Ecto neural progenitor cell (in vitro differentiated cells): ENCODE measurements at regions not wholly inside any gene's neighbourhood (a gene's known extent, or its start where the extent isn't known, plus 50 kb on each side); places are given as distances from the start of the nearest gene placed in this dataset.
"Not testable (repeated sequence)": the region's sequence is repeated elsewhere in the genome, so short reads cannot be mapped to it uniquely, and the experiment has no call there.

Experiments used
- DNase-seq: peaks from one replicate; pipeline ENCODE4 v3.0.0-alpha.2; 2018; ENCODE audit warnings: low spot score

DNA sequence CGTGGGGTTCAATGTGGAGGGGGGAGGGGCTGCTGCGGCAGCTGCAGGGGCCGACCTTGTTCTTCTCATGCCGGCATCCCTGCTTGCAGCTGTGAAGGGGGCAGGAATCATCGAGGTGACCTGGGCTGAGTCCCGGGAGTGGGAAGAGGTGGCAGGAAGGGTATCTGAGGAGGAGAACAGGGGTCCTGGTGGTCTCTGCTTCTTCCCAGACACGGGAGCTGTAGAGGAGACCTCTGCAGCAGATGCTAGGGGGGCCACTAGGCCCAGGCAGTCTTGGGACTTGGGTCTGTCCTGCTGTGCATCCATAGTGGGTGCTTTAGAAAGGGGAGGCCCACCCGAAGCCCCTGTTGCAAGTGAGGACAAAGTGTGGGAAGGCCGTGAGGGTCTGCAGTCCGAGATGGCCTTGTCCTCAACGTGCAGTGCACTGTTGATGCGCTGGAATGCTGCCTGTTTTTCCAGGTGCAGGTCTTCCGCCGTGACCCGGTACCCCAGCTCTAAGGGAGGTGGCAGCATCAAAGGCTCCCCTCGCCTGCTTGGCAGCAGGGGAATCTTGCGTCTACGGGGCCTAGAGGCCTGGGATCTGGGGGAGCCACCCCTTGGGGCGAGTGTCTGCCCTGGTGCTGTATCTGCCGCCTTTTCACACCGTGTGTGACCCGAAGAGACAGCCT is 1370.0 kb downstream of the CDH12 start:
- DNase-seq: not testable (repeated sequence)

DNA sequence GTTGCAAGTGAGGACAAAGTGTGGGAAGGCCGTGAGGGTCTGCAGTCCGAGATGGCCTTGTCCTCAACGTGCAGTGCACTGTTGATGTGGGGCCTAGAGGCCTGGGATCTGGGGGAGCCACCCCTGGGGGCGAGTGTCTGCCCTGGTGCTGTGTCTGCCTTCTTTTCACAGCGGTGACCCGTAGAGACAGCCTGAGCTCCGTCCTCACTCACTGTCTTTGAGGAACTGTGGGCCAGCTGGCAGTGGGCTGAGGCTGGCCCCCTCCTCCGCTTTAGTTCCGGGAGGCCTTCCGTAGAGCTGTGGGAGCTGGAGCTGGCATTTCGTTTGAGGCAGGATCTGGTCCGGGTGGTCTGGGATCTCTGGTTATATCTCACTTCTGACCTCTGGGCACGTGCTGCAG is 1370.6 kb downstream of the CDH12 start:
- DNase-seq: not testable (repeated sequence)

GRCh38 chr5:21481320-21482270 is 1371.5 kb downstream of the CDH12 start:
- DNase-seq: not testable (repeated sequence)

DNA sequence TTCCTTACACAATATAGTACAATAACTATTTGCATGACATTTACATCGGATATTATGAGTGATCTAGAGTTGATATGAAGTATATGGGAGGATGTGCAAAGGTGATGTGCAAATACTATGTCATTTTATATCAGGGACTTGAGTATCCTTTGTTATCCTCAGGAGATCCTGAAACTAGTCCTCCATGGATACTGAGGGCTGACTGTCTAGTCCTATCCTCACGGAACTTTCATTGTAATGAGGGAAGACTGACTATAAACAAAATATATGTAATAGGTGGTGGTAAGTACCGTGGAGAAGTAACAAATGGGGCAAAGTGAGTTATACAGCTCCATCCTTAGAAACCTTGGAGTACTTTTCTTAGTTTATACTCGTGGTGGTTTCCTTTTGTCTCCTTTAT is 1373.1 kb downstream of the CDH12 start:
- not testable (repeated sequence) for DNase-seq

GRCh38 chr5:21473981-21474380 is 1379.2 kb downstream of the CDH12 start:
- not testable (repeated sequence) for DNase-seq

GRCh38 chr5:21473436-21473835 is 1379.7 kb downstream of the CDH12 start:
- DNase-seq: not testable (repeated sequence)

- not testable (repeated sequence) for DNase-seq
Measured at GRCh38 chr5:21471691-21472090, 1381.5 kb downstream of the CDH12 start.

DNA sequence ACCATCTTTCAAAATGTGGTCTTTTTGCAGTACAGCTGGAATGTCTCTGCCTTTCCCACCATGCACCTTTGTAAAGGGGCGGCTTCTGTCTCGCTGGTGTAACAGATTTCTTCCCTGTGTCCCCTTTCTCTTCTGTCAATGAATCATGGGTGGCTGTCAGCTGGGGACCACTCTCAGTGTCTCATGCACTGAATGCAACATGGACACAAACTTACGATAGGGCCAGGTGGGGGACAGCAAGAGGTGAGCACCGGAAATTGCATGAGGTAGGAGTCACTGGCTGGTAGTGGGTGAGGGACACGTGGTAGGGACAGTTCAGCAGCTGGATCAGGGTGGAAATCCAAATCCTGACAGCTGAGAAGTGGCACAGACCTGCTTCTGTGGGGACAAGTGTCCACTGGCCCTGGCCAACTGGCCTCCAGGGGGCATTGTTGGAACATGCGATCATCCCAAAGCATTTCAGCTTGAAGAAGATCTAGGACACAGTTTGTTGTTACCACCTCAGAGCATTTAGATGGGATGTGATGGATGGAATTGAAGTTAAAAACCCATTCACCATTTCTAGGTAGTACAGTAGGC is 1383.5 kb downstream of the CDH12 start:
- DNase-seq: peak; percentile 67

DNA sequence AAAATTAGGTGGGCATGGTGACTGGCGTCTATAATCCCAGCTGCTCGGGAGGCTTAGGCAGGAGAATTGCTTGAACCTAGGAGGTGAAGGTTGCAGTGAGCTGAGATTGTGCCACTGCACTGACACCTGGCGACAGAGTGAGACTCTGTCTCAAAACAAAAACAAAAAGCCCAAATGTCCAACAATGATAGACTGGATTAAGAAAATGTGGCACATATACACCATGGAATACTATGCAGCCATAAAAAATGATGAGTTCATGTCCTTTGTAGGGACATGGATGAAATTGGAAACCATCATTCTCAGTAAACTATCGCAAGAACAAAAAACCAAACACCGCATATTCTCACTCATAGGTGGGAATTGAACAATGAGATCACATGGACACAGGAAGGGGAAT is 1385.6 kb downstream of the CDH12 start:
- not testable (repeated sequence) for DNase-seq

DNA sequence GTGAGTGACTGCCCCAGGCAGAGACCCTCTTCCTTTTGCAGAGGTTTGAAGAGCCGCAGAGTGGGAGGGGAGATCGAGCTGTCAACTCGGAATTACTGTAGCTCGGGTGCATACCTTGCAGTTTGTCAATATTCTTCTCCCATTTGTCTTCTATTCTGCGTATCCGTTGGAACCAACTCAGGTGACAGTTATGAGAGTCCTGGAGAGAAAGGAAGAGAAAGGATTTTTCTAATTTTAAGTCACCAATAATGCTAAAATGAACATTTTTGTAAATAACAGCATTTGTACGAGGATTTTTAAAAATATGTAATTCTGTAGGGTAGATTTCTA is 1393.4 kb downstream of the CDH12 start:
- DNase-seq: not testable (repeated sequence)

DNA sequence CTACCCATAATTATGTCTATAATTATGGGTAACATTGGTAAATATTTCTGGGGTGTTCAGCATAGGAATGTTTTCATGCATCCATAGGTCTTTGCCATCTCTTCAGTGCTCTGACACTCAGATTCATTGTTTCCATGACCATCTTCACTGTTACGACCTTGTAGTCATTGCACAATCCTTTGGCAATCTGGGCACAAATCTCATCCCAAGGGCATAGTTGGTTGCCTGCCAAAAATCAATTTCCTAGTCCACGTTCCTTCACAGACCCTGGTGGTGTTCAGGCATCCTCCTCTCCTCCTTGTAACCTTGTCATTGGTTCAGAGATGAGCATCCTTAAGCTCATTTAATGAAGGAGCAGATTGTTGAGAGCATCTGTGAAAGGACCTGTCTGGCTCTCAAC is 1400.7 kb downstream of the CDH12 start:
- DNase-seq: no peak

- no peak for DNase-seq
Measured at GRCh38 chr5:21432646-21433045, 1420.5 kb downstream of the CDH12 start.

- DNase-seq: no peak
Measured at GRCh38 chr5:21424907-21425306, 1428.2 kb downstream of the CDH12 start.

DNA sequence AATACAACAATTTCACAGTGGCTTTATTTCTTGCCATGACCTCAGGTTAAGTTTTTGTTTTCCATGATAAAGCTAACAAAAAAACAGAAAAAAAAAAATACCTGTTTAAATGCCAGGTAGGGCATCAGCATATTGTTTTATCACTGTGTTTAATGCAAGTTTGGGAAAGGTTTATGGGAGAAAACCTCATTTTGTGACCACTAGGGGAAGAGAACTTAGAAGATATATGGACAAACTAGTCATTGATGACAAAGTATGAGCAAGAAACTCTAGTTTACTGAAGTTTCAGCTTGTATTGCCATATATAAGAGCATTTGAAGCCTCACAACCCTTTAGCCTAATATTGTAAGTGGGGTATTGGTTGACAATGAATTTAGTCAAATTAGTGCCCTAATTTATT is 1431.4 kb upstream of the CDH18 start:
- no peak for DNase-seq

GRCh38 chr5:21402089-21402488 is 1414.1 kb upstream of the CDH18 start:
- not testable (repeated sequence) for DNase-seq

DNA sequence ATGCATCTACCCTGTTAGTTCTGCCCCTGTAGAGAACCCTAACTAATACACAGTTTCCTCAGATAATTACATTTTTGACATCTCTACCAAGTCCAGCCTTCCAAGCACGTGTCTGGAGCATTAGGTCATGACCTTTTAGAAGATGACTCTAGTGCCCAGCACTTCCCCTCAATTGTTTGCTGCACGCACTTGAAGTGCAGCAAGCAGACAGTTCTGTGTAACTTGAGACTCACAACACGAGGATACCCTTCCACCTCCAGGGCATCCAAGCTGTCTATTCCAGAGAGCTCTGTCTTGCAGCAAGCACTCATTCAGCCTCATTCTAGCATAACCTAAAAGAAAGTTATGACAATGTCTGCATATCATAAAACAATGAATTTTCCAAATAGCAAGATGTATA is 1410.5 kb upstream of the CDH18 start:
- DNase-seq: no peak

GRCh38 chr5:21397693-21398092 is 1409.7 kb upstream of the CDH18 start:
- no peak for DNase-seq

GRCh38 chr5:21391506-21391905 is 1403.5 kb upstream of the CDH18 start:
- no peak for DNase-seq

DNA sequence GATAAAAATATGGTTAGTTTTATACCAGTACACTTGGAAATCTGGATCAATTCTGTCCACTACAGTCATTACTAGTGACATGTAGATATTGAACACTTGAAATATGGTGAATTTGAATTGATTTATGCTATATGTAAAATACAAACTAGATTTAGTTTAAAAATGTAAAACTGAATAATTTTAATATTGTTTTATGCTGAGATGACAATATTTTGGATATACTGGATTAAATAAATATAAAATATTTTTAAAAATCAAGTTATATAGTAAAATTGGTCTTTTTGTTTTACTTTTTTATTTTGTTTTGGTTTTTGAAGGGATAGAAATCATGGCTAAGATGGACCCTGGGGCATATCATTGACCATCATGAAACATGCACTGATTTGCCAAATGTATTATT is 1372.8 kb upstream of the CDH18 start:
- not testable (repeated sequence) for DNase-seq

DNA sequence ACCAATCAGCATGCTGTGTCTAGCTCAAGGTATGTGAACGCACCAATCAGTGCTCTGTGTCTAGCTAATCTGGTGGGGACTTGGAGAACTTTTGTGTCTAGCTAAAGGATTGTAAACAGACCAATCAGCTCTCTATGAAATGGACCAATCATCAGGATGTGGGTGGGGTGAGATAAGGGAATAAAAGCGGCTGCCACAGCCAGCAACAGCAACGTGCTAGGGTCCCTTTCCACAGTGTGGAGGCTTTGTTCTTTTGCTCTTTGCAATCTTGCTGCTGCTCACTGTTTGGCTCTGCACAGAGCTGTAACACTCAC is 1353.9 kb upstream of the CDH18 start:
- not testable (repeated sequence) for DNase-seq

DNA sequence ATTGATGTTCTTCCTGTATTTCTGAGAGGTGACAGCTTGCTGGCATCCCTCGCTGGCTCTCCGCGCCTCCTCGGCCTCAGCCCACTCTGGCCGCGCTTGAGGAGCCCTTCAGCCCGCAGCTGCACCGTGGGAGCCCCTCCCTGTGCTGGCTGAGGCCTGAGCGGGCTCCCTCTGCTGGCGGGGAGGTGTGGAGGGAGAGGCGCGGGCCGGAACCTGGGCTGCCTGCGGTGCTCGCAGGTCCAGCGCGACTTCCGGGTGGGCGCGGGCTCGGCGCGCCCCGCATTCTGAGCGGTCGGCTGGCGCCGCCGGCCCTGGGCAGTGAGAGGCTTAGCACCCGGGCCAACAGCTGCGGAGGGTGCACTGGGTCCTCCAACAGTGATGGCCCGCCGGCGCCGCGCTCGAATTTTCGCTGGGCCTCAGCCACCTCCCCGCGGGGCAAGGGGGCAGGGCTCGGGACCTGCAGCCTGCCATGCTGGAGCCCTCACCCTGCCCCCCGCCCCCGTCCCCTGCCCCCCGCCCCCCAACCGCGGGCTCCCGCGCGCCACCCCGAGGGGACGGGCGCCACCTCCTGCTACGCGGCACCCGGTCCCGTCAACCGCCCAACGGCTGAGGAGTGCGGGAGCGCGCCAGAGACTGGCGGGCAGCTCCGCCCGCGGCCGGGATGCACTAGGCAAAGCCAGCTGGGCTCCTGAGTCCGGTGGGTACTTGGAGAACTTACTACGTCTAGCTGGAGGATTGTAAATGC is 1353.4 kb upstream of the CDH18 start:
- peak; percentile 36 for DNase-seq

DNA sequence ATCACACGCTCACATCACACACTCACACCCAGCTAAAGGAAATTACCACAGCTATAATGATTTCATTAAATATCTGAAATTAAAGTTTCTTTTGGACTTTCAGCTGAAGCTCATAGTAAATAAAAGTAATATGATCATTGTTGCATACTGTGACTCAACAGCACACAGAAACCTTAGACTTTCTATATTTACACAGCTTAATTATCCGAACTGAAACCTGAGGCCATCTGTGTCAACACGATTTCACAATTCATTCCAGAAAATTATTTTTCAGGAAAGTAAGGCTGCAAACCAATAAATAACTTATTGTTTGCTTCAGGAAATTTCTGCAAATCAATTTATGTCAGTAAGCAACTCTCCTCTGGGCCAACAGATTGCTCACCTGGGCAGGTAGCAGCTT is 1352.2 kb upstream of the CDH18 start:
- not testable (repeated sequence) for DNase-seq
